H9 (cell line): ENCODE measurements at regions not wholly inside any gene's neighbourhood (a gene's known extent, or its start where the extent isn't known, plus 50 kb on each side); places are given as distances from the start of the nearest gene placed in this dataset.

Experiments
- DNase-seq: peaks from one replicate; pipeline ENCODE4 v3.0.0-alpha.2; 2017
- H2AFZ ChIP-seq: one replicate; pipeline ENCODE4 v1.6.1; 2013; ENCODE audit warnings: mild to moderate bottlenecking, low read length, control low read depth, moderate library complexity
- H2AK5ac ChIP-seq: 2 replicates; pipeline ENCODE4 v1.6.1; 2013; ENCODE audit warnings: low read length, control low read depth, mixed read lengths; ENCODE audit not compliant: insufficient read length
- H2BK120ac ChIP-seq: one replicate; pipeline ENCODE4 v1.6.1; 2013; ENCODE audit warnings: low read depth, mild to moderate bottlenecking, low read length, control low read depth, inconsistent platforms; ENCODE audit not compliant: poor library complexity, severe bottlenecking
- H2BK12ac ChIP-seq: 2 replicates; pipeline ENCODE4 v1.6.1; 2013; ENCODE audit warnings: low read length, control low read depth, mixed read lengths, low read depth; ENCODE audit not compliant: insufficient read length
- H2BK15ac ChIP-seq: 2 replicates; pipeline ENCODE4 v1.6.1; 2013; ENCODE audit warnings: low read depth, low read length, control low read depth
- H2BK20ac ChIP-seq: one replicate; pipeline ENCODE4 v1.6.1; 2013; ENCODE audit warnings: low read depth, mild to moderate bottlenecking, low read length, control low read depth, inconsistent platforms; ENCODE audit not compliant: poor library complexity, severe bottlenecking
- H2BK5ac ChIP-seq: 2 replicates; pipeline ENCODE4 v1.6.1; 2013; ENCODE audit warnings: low read length, control low read depth, mixed read lengths; ENCODE audit not compliant: insufficient read length
- H3K14ac ChIP-seq: 2 replicates; pipeline ENCODE4 v1.6.1; 2013; ENCODE audit warnings: low read length, control low read depth; ENCODE audit not compliant: insufficient read depth
- H3K18ac ChIP-seq: 2 replicates; pipeline ENCODE4 v1.6.1; 2013; ENCODE audit warnings: low read depth, mild to moderate bottlenecking, mixed read lengths, low read length, control low read depth; ENCODE audit not compliant: insufficient read length
- H3K23ac ChIP-seq: 2 replicates; pipeline ENCODE4 v1.6.1; 2013; ENCODE audit warnings: low read length, control low read depth, mixed read lengths, low read depth; ENCODE audit not compliant: insufficient read length
- H3K23me2 ChIP-seq: 2 replicates; pipeline ENCODE4 v1.6.1; 2013; ENCODE audit warnings: low read depth, mild to moderate bottlenecking, mixed read lengths, low read length, control low read depth; ENCODE audit not compliant: insufficient read length, poor library complexity, severe bottlenecking
- H3K27ac ChIP-seq: 2 replicates; pipeline ENCODE4 v1.5.1; 2013; ENCODE audit warnings: low read length, control low read depth, mixed read lengths, low read depth; ENCODE audit not compliant: insufficient read length
- H3K27me3 ChIP-seq: 2 replicates; pipeline ENCODE4 v1.6.1; 2013; ENCODE audit warnings: low read length, control low read depth, inconsistent platforms; ENCODE audit not compliant: insufficient read depth
- H3K4ac ChIP-seq: 2 replicates; pipeline ENCODE4 v1.6.1; 2013; ENCODE audit warnings: low read depth, mild to moderate bottlenecking, control low read depth, inconsistent platforms, low read length, moderate library complexity
- H3K4me1 ChIP-seq: 2 replicates; pipeline ENCODE4 v1.6.1; 2013; ENCODE audit warnings: low read length, control low read depth, inconsistent platforms; ENCODE audit not compliant: insufficient read depth
- H3K4me2 ChIP-seq: 2 replicates; pipeline ENCODE4 v1.6.1; 2013; ENCODE audit warnings: low read length, control low read depth, mixed read lengths; ENCODE audit not compliant: insufficient read length, insufficient read depth
- H3K56ac ChIP-seq: 2 replicates; pipeline ENCODE4 v1.6.1; 2013; ENCODE audit warnings: low read depth, mild to moderate bottlenecking, mixed read lengths, low read length, control low read depth; ENCODE audit not compliant: insufficient read length
- H3K79me1 ChIP-seq: 2 replicates; pipeline ENCODE4 v1.6.1; 2013; ENCODE audit warnings: low read depth, mild to moderate bottlenecking, moderate library complexity, low read length, control low read depth, inconsistent platforms; ENCODE audit not compliant: insufficient read depth, poor library complexity, severe bottlenecking
- H3K79me2 ChIP-seq: 2 replicates; pipeline ENCODE4 v1.6.1; 2013; ENCODE audit warnings: low read length, control low read depth, inconsistent platforms; ENCODE audit not compliant: insufficient read depth
- H3K9ac ChIP-seq: 2 replicates; pipeline ENCODE4 v1.6.1; 2013; ENCODE audit warnings: low read length, control low read depth, mixed read lengths; ENCODE audit not compliant: insufficient read length; ENCODE audit errors: extremely low read depth
- H3K9me3 ChIP-seq: one replicate; pipeline ENCODE4 v1.6.1; 2013; ENCODE audit warnings: low read depth, low read length, inconsistent platforms; ENCODE audit not compliant: control insufficient read depth
- H3T11ph ChIP-seq: one replicate; pipeline ENCODE4 v1.6.1; 2013; ENCODE audit warnings: mild to moderate bottlenecking, low read length, control low read depth, inconsistent platforms
- H4K20me1 ChIP-seq: one replicate; pipeline ENCODE4 v1.6.1; 2013; ENCODE audit not compliant: control insufficient read depth, insufficient read length, insufficient read depth
- H4K5ac ChIP-seq: 2 replicates; pipeline ENCODE4 v1.6.1; 2013; ENCODE audit warnings: low read depth, mild to moderate bottlenecking, mixed read lengths, low read length, control low read depth; ENCODE audit not compliant: insufficient read length
- H4K8ac ChIP-seq: replicated peaks from 2 replicates; pipeline ENCODE4 v1.6.1; 2013; ENCODE audit warnings: low read length, control low read depth, mixed read lengths, low read depth; ENCODE audit not compliant: insufficient read length
- H4K91ac ChIP-seq: 2 replicates; pipeline ENCODE4 v1.6.1; 2013; ENCODE audit warnings: low read depth, mild to moderate bottlenecking, moderate library complexity, mixed read lengths, low read length, control low read depth; ENCODE audit not compliant: insufficient read length
- H3K27ac Mint-ChIP-seq, 3 experiments: 2 replicates in 2 of 3; 3 replicates in 1 of 3; pipeline ENCODE4 v1.8.0; 2020 to 2021; ENCODE audit warnings: mixed read lengths in 3 of 3, mild to moderate bottlenecking in 1 of 3, moderate library complexity in 1 of 3
- H3K27me3 Mint-ChIP-seq: 2 replicates; pipeline ENCODE4 v1.8.0; 2021; ENCODE audit warnings: low read depth, mild to moderate bottlenecking, moderate library complexity, mixed read lengths
- H3K36me3 Mint-ChIP-seq, 3 experiments: 2 replicates in 2 of 3; 3 replicates in 1 of 3; pipeline ENCODE4 v1.8.0; 2020 to 2021; ENCODE audit warnings: low read depth in 3 of 3, mixed read lengths in 3 of 3; ENCODE audit not compliant: insufficient read depth in 1 of 3
- H3K4me1 Mint-ChIP-seq, 2 experiments: 2 replicates each; pipeline ENCODE4 v1.8.0; 2020; ENCODE audit warnings: mixed read lengths in 2 of 2
- H3K4me3 Mint-ChIP-seq, 2 experiments: 2 replicates in 1 of 2; 3 replicates in 1 of 2; pipeline ENCODE4 v1.8.0; 2020 to 2021; ENCODE audit warnings: mild to moderate bottlenecking in 2 of 2, mixed read lengths in 2 of 2, moderate library complexity in 1 of 2
- H3K9me3 Mint-ChIP-seq, 2 experiments: 2 replicates in 1 of 2; 3 replicates in 1 of 2; pipeline ENCODE4 v1.8.0; 2020; ENCODE audit warnings: mild to moderate bottlenecking in 2 of 2, mixed read lengths in 2 of 2, moderate library complexity in 1 of 2
- CTCF ChIP-seq: fragments of 200-600 bp; sonication (generic); conservative IDR thresholded peaks from 3 replicates; pipeline ENCODE4 v1.8.0; 2021; ENCODE audit warnings: antibody characterized with exemption, mild to moderate bottlenecking
- WGBS: extraction: QIAGEN DNeasy Blood & Tissue Kit; methylation state at CpG from one replicate; pipeline ENCODE4 v1.1.7; 2013; ENCODE audit warnings: missing lambda C conversion rate, low lambda C conversion rate, mixed read lengths; ENCODE audit not compliant: insufficient read length; ENCODE audit errors: extremely low coverage; 5-methylcytosine and 5-hydroxymethylcytosine counted together

DNA sequence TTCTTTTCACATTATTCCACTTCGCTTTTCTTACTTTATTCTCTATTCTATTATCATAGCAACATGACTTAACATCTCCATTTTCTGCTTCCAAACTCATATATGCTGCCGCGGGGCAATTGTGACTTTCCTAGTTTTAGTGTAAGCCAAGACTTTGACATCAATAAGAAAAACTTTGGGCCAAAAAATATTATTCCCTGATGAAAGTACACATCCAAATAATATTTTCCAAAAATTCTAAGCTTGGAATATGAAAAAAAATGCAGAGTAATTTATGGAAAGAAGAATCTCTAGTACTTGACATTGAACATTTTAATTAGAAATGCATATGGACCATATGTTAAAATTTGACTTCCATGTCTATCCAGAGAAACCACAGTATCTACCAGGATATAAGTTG lies 995.1 kb upstream of the INTU start:
- no peaks in the 10 kb centered on the region for H3K79me1 ChIP-seq
- H3K79me2 ChIP-seq, result no peaks in the 10 kb centered on the region
- no peak overlapping the region for H3K4me2 ChIP-seq
- H3K23me2 ChIP-seq, result no peaks in the 10 kb centered on the region
- H4K91ac ChIP-seq, result no peak overlapping the region
- H3K4me1 ChIP-seq, result no peaks in the 10 kb centered on the region
- no peak overlapping the region for H3K27ac Mint-ChIP-seq
- H3K23ac ChIP-seq, result no peak overlapping the region
- no peak for TF ChIP-seq CTCF
- H3K9ac ChIP-seq, result no peak overlapping the region
- no peak overlapping the region for H2BK20ac ChIP-seq
- no peak overlapping the region for H2BK120ac ChIP-seq
- no peak overlapping the region for H2BK5ac ChIP-seq
- no peak overlapping the region for H3K4ac ChIP-seq
- no peak for DNase-seq
- H4K8ac ChIP-seq, result no peak overlapping the region
- H2BK12ac ChIP-seq, result no peak overlapping the region
- H3T11ph ChIP-seq, result no peak overlapping the region
- H3K14ac ChIP-seq, result no peak overlapping the region
- no peaks in the 10 kb centered on the region for H3K4me1 Mint-ChIP-seq
- no peak overlapping the region for H2BK15ac ChIP-seq
- no peaks in the 10 kb centered on the region for H4K20me1 ChIP-seq
- H3K9me3 Mint-ChIP-seq, result no peaks in the 10 kb centered on the region
- no peak overlapping the region for H3K56ac ChIP-seq
- H3K27ac ChIP-seq, result no peak overlapping the region
- no peak overlapping the region for H3K18ac ChIP-seq
- H3K36me3 Mint-ChIP-seq, result no peaks in the 10 kb centered on the region
- H4K5ac ChIP-seq, result no peak overlapping the region
- no peak overlapping the region for H2AFZ ChIP-seq
- H2AK5ac ChIP-seq, result no peak overlapping the region
- 100% methylated on average over 2 of the region's 3 CpGs for WGBS
- no peak overlapping the region for H3K4me3 Mint-ChIP-seq
- H3K27me3 Mint-ChIP-seq, result no peaks in the 10 kb centered on the region
- H3K27me3 ChIP-seq, result no peaks in the 10 kb centered on the region
- no peaks in the 10 kb centered on the region for H3K9me3 ChIP-seq
